ENCODE measurements at regions not wholly inside any gene's neighbourhood (a gene's known extent, or its start where the extent isn't known, plus 50 kb on each side); places are given as distances from the start of the nearest gene placed in this dataset.

GRCh38 chr20:41678799-41679198 is 60.6 kb upstream of the CHD6 start:
- no peak for TF ChIP-seq CTCF (IDR thresholded peaks at IDR 0.05)

GRCh38 chr20:41672282-41672681 is 54.1 kb upstream of the CHD6 start:
- TF ChIP-seq CTCF (IDR thresholded peaks at IDR 0.05) = no peak

GRCh38 chr20:41671143-41671542 is 53.0 kb upstream of the CHD6 start:
- no peak for TF ChIP-seq CTCF (IDR thresholded peaks at IDR 0.05)

GRCh38 chr20:41670631-41671030 is 52.5 kb upstream of the CHD6 start:
- TF ChIP-seq CTCF (IDR thresholded peaks at IDR 0.05) = no peak

GRCh38 chr20:41669708-41670263 is 51.6 kb upstream of the CHD6 start:
- TF ChIP-seq CTCF (IDR thresholded peaks at IDR 0.05) = no peak

GRCh38 chr20:41668057-41668749 is 50.0 kb upstream of the CHD6 start:
- no peak for TF ChIP-seq CTCF (IDR thresholded peaks at IDR 0.05)

Measured in LNCAP (cell line).